Medulla oblongata (tissue), 1 donor: ENCODE measurements at regions not wholly inside any gene's neighbourhood (a gene's known extent, or its start where the extent isn't known, plus 50 kb on each side); places are given as distances from the start of the nearest gene placed in this dataset.

Experiments
- DNase-seq: peaks from one replicate; pipeline ENCODE4 v3.0.0-alpha.2; 2015; ENCODE audit errors: extremely low spot score

DNA sequence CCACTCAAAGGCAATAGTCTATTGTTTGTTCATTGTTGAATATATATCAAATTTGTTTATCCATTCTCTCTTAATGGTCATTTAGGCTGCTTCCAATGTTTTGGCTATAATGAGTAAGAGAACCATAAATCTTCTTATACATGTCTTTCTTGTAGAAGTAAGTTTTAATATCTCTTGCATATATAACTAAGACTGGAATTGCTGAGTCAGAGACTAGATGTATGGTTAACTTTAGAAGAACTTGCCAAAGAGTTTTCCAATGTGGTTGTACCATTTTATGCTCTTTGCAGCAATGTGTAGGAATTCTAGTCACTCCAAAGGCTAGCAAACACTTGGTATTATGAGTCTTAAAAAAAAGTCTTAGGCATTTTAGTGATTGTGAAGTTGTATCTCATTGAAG is 610.0 kb upstream of the GCFC2 start:
- DNase-seq, result no peak

DNA sequence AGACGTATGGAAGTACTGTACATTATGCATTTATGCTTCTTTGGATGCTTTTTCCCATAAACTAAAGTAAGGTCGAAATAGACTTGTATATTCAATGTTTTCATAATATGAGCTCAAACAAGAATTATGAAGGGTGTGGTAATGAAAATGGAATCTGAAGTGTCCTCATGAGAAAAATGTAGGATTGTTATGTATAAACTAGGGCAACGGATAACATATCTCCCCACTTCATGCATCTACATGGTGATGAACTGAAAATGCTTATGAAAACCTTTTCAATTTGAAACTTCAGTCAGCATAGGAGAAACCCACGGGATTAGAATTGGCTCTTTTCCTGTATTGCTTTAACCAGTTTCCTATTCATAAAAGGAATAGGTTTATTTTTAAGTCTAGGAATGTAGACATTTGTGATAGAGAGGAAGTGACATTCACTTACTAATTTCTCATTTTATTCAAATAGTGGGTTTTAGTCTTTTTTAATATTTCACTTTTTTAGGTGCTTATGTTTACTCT is 608.2 kb upstream of the GCFC2 start:
- DNase-seq, result no peak

DNA sequence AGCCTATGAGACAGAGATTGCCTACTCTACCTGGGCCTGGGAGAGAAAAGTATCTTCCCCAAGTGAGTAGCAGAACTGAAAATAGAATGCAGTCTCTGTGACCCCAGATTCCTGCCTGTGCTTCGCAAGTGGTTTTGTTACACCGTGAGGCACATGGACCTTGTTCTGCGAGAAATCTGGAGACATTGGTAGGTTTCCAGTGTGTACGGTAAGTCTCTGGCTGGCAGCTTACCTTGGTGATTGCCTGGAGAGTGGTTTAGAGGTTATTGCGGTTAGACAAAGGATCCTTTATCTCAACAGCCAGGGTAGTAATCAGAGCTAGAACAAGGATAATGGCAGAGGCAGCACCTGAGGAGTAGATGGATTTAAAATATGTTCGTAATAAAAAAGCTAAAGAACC is 606.0 kb upstream of the GCFC2 start:
- no peak for DNase-seq

DNA sequence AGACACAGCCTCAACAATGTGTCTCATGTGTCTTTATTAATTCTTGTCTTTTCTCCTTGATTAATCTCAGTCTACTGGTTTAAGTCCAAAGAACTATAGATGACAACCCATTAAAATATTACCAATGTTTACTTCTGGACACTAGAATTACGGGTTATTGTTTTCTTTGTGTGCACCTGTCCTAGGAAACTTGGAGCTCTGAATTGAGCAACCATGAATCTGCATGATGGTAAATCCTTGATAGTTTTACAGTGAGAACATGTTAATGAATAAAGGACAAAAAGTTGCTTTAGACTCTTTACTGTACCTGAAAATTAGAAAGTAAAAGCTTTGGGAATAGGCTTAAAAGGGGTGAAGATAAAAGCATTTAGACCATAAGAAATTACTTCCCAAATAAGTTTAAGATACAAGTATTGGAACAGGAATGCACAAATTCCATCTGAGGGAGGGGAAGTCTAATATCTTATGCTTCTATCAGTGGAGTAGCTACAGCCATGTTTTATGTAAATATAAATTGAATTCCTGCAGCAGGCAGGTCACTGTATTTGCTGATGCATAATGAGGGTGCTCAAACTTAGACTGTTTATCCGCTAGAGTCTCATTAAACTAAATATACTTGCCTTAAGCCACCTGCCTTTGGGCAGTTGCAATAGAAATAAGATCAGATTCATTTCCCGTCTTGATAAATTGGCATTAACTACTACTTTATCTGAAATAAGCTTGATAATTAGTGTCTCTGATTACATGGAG is 603.7 kb upstream of the GCFC2 start:
- DNase-seq, result no peak

DNA sequence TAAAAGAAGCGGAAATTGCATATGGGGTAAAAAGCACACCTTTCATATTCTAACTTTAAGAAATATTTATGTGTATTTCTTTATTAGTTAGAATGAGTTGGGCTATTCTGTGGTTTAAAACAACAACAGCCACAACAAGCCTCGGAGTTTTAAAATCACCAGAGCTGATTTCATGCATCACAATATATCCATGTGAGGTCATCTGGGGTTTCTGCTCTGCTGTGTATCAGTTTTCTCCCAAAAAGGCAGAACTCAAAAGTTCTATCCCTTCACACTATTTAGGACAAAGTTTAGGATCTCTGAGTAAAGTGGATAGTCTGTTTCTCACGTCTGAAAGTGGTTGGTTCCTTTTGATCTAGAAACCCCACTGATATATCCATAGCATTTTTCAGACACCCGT is 601.5 kb upstream of the GCFC2 start:
- no peak for DNase-seq

DNA sequence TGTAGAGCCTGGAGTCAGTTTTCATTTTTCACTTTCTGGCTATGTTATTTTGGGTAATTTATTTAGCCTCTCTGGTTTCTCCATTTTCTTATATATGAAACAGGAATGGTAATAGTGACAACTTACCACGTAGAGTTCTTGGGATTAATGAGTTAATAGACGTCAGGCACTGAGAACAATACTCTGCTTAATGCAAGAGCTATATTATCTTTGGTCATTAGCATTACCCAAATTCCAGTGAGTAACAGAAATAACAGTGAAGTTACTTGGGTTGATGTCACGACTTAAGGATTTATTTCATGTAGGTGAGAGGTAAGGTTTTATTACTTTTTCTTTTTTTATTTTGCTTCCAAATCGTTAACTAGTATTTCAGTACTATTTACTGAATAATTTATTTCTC is 601.0 kb upstream of the GCFC2 start:
- no peak for DNase-seq

DNA sequence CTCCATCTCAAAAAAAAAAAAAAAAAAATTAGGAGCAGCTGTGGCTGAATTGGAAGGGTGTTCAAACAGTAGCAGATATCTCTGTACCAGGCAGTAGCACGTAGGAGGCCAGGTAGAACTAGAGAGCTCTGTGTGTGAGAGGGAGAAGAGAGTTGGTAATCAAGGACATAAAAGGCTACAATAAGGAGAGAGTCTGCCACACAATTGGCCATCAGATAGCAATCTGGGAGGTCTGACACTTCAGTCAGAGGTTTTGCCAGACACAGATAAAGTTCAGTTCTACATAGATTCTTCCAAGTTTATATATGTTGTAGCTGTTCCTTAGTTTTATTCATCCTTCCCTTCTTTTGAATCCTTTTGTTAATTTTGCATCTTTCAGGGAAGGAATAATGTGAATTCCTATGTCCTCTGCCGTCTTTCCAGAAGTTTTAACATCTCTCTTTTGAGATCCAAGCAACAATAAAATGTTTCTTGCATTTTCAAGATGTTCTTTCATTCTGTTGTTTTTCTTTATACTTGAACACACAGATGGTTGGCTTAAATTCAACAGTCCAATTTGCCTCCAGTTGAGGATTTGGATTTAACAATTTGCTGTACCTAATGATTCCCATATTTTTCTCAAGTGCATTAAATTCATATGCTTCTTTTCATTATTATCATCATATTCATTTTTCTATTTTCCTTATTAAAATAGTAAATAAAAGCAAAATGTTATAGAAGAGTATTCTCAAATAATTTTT is 600.3 kb upstream of the GCFC2 start:
- no peak for DNase-seq

DNA sequence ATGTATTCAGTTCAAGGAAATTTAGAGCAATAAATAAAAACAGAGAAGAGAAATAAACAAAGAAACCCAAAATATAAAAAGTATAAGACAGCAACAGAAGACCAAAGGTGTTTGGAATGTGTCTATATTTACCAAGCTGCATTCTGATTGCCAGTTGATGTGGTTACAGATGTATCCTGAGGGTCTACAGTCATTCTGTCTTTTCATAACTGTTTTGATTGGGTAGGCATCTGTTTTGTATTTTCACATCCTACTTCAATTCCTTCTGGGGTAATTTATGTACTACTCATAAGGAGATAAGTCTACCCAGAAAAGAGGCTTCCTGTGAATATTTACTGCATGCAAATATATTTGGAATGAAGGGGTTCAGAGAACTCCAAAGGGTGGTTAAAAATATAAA is 596.8 kb upstream of the GCFC2 start:
- DNase-seq, result no peak

DNA sequence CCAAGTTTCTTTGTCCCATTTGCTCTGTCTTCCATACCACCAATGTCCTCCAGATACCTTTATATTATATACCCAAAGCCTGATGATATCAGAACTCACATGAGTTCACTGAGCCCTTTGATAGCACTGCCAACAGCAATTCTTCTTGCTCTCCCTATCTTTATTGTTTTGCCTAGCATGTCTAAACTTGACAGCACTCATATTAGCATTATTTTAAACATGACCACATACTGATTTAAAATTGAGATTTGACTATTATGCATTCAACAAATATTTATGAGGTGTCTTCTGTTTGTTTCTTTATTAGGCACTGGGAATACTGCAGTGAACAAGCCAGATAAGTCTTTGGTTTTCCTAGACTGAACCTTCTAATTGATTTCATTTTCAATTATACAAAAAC is 587.3 kb upstream of the GCFC2 start:
- no peak for DNase-seq

DNA sequence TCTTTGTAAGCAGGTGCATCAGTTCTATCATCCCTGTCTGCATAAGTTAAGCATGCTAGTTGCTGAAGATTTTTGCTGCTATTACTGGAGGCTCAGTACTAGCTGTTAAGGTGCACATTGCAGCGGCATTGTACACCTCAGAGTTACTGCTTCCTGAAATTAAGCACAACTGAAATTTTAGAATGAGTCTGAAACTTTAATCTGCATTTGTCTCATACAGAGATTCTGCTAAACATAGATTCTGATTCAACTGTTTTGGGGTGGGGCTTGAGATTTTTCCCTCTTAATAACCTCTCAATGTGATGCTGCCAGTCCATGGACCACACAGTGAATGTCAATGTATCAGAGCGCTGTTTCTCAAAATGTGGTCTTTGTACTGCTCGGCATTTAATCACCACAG is 585.7 kb upstream of the GCFC2 start:
- no peak for DNase-seq

DNA sequence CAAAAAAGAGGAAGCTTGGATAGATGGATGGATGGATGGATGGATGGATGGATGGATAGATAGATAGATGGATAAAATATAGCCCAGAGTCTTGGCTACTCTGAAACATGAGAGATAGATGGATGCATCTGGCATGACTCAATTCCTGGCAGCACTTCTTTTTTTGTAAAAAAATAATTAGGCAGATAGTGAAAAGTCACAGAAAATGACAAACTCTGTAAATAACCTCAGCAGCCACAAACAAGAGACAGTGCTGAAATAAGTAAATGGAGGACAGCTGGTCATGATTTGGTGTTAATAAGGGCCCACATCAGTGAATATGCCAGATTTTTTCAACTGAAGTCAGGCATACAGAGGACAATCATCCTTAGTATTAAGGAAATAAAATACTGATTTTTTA is 585.0 kb upstream of the GCFC2 start:
- DNase-seq, result no peak

DNA sequence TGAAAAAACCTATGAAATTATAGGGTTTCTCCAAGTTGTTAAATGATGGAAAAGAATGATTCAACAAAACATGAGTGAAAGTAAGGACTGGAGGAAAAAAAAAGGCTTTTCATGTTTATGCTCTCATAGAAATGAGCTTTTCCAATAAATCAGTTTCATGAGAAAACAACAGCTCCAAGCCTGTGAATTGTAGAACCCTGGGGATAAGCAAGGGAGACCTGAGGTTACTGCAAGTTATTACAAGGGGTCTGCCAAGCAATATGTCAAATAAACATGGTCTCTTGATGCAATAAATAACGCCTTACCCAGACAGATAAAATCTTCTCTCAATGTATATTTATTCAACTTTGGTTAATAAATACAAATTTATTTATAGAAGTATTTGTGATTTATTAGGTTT is 577.9 kb upstream of the GCFC2 start:
- no peak for DNase-seq

DNA sequence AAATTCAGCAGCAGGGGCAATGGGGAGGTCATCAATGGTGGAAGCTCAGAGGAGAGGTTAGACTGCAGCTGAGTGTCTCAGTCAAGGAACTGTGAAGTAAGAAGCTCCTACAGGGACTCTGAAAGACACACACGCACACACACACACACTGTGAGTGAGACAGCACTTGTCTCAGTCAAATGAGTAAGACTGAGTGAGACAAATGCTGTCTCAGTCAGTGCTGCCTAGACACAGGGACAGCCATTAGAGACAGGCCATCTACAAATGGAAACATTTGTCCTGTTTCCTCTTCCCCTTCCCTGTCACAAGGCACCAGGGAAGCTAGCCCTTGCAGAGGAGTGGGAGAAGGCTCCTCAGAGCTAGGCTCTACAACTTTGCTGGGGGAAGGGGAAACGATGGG is 577.4 kb upstream of the GCFC2 start:
- DNase-seq, result no peak

DNA sequence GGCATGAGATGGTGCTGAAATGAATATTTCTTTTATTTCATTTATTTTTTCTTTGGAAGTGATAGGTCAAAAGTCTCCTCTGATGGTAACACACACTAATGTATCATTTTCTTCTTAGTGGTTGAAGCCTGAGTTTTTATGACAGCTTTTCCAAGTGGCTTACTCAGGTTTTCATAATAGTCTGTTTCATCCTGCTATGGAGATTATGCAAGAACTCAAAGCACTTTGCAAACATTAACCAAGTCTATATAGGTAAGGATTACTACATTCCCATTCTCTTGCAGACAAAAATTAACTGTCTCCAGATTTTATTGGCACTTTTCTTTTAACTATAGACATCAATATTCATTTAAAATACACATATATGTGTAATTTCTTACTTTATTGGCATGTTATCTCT is 572.6 kb upstream of the GCFC2 start:
- no peak for DNase-seq

DNA sequence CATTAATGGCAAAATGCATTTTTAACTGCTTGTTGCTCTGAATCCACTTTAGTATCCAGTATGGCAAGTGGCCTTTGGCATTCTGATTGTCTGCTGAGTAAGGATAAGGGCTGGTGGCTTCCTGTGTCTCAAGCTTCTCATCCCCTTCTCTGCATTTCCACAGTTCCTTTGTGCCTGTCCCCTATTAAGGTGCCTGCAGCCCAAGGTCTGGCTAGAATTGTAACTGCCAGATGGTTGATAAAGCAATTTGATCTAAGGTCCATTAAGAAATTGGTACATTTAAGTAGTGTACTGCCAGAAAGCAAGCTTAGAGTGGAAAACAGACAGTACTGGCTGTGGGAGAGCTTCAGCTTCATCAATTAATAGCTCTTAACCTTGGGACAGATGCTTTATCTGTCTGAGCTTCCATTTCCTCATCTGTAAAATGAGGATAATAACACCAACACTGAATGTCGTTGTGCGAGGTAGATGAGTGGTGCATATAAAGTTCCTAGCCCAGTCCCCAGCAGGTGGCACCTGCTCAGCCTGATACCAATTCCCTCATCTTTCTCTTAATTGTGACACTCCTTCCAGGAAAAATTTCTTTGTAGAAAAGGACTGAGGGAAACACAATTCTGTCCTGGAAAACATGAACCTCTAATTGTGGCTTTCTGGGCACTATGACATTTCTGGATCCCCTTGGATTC is 570.6 kb upstream of the GCFC2 start:
- DNase-seq, result no peak

DNA sequence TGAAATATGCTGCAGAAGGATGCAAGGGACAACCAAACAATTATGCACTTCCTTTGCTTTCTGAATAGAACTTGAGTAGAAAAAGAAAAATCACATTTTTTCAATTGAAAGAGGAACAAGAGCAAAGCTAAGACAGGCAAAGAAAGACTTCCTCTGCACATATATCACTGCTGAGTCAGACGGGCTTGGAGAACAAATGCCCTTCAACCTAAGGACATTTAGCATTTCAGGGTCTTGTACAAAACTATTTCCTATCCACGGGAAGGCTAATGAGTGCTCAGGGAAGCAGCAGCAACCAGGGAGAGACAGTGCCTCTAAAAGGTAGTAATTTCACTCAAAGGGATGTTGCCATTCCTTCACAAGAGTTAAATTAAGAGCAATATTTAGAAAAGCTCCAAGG is 570.0 kb upstream of the GCFC2 start:
- DNase-seq, result no peak

DNA sequence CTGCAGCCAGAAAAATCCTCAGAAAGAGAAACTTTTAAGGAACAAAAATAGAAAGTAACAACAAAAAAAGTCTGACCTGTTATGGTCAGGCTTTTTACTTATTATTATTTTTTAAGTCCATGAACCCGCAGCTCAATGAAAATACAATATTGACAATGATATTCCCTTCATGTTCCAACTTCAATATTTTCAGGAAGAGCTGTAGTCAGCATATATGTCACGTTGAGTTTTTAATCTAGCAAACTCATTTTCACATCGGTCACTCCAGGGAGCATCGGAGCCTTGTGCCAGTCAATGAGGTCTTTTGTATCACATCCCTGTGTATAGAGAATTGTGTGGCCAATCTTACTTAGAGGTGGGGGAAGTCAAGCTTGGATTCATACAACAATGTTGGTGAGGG is 568.4 kb upstream of the GCFC2 start:
- no peak for DNase-seq

DNA sequence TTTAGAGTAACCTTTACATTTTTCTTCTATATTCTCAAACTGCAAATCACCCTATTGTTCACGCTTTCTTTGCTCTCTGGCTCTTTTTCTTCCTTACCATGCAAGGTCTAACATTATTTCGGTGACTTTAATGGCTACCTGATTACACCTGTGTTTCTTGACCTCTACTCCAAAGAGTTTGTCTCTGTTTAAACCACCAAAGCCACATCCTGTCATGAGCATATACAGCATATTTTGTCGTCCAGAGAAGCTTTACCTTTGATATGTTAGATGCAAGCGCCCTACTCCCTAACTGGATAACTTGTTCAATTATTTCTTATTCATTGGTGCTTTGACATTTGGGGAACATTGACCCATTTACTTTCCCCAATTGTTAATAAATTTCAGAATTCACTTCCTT is 565.1 kb upstream of the GCFC2 start:
- no peak for DNase-seq

DNA sequence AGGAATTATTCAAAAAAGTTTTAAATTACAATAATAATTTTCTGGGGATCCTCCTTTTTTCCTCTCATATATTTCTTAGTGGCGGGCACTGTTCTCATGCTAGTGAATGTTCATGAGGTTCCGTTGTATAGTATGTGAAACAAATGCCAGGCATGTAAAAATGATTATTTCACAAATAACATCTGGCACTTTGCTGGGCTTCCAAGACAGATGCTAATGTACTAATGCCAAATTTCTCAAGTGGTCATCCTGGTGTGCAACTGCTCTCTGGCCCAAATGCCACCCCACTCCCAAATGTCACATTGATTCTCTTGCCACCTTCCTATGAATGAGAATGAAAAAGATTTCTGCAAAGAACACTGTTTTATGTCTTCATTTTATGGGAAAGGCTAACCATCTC is 564.0 kb upstream of the GCFC2 start:
- DNase-seq, result no peak

DNA sequence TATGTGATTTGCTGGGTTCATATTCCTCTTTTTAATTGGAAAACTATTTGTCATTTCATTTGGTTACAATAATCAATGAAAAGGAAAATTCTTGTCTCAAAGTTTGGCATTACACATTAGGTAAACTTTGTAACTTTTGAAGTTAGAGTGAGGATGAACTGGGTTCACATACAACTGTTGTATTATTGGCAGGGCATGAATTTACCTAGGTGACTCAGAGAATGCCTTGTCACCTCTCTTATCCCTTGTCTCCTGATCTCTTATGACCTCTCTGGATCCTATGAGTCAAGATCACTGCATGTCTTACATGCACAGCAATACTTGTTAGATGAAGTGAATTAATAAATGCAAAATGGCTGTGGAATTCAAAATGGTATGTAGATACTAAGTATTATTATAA is 563.4 kb upstream of the GCFC2 start:
- no peak for DNase-seq

DNA sequence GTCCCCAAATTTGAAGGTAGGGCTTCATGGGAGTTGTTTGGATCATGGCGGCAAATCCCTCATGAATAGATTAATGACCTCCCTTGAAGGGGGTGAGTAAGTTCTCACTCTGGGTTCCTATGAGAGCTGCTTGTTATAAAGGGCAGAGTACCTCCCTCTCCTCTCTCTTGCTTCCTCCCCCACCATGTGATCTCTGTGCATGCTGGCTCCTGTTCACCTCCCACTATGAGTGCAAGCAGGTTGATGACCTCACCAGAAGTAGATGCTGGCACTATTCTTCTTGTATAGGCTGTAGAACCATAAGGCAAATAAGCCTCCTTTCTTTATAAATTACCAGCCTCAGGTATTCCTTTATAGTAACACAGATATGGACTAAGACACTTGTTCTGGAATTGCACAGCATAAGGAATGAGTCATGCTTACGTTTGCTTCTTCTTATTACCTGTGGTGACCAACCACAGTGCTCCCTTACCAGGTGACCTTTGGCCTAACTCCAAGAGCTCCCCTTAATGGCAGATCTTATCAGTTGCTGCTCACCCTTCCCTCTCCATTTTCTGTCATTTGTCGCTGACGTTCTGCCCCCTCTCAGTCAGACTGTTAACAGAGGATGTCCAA is 559.5 kb upstream of the GCFC2 start:
- no peak for DNase-seq

DNA sequence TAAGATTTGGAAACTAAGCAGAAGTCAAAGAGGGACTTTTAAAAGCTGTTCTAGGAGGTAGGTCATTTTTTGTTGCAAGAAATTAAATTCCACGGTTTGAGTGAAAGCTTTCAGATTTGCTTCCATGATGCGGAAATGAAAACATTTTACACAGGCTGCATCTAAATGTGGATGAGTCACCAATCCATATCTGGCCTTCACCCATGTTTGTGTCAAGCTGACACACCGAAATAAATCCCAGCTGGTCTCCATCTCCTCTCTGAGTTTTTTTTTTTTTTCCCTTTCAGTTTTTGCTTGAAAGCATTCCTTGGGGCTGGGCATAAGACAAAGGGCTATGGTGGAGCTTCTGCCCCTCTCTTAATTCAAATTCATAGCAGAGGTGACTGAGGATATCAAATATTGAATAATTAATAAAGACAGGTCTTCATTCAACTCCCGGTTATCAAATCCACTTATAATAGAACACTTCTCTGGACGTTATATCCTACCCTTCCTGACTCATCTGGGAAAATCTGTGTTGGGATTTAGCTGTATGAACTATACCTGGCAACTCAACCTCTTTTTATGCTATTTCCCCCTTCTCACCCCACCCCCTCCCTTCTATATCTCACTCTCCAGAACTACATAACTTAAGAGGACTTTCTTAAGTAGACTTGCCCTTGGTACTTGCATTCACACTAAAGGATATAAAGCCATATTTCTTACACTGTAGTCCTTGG is 558.3 kb upstream of the GCFC2 start:
- DNase-seq, result no peak
